DND-41 (cell line): ENCODE measurements at regions not wholly inside any gene's neighbourhood (a gene's known extent, or its start where the extent isn't known, plus 50 kb on each side); places are given as distances from the start of the nearest gene placed in this dataset.

Source experiments
- ATAC-seq: fragments of 200-7000 bp; cut with Tn5 transposase; 3 replicates; pipeline ENCODE4 v1.9.1; 2021; ENCODE audit warnings: low read depth; ENCODE audit not compliant: insufficient read depth
- DNase-seq: peaks from one replicate; pipeline ENCODE4 v3.0.0-alpha.2; 2020
- H2AFZ ChIP-seq: 2 replicates; pipeline ENCODE4 v1.6.0; 2012; ENCODE audit warnings: low read depth, low read length
- H3K27ac ChIP-seq: 2 replicates; pipeline ENCODE4 v1.5.1; 2012; ENCODE audit warnings: low read length, inconsistent platforms
- H3K27me3 ChIP-seq: fragments of 200-600 bp; sonication (generic); 2 replicates; pipeline ENCODE4 v1.6.0; 2012; ENCODE audit warnings: low read length, mild to moderate bottlenecking, inconsistent platforms; ENCODE audit not compliant: insufficient read depth, poor library complexity
- H3K36me3 ChIP-seq: 2 replicates; pipeline ENCODE4 v1.5.1; 2012; ENCODE audit warnings: low read length, inconsistent platforms; ENCODE audit not compliant: insufficient read depth
- H3K4me1 ChIP-seq: 2 replicates; pipeline ENCODE4 v1.5.1; 2012; ENCODE audit warnings: mild to moderate bottlenecking, low read length; ENCODE audit not compliant: insufficient read depth
- H3K4me2 ChIP-seq: 2 replicates; pipeline ENCODE4 v1.6.0; 2012; ENCODE audit warnings: mild to moderate bottlenecking, moderate library complexity, low read length, inconsistent platforms; ENCODE audit not compliant: insufficient read depth
- H3K4me3 ChIP-seq, 2 experiments: fragments of 200-600 bp in 1 of 2; shearing (Covaris generic) in 1 of 2; 2 replicates each; pipeline ENCODE4 v1.5.1; 2012 to 2016; ENCODE audit warnings: inconsistent platforms in 2 of 2, low read length in 2 of 2, mild to moderate bottlenecking in 2 of 2, low read depth in 1 of 2, moderate library complexity in 1 of 2
- H3K79me2 ChIP-seq: 2 replicates; pipeline ENCODE4 v1.6.0; 2012; ENCODE audit warnings: low read length, inconsistent platforms; ENCODE audit not compliant: insufficient read depth
- H3K9ac ChIP-seq: 2 replicates; pipeline ENCODE4 v1.6.0; 2012; ENCODE audit warnings: low read depth, mild to moderate bottlenecking, inconsistent platforms, low read length, moderate library complexity
- H3K9me3 ChIP-seq: 2 replicates; pipeline ENCODE4 v1.5.1; 2012; ENCODE audit warnings: low read length, moderate library complexity, mild to moderate bottlenecking, inconsistent platforms; ENCODE audit not compliant: insufficient read depth, severe bottlenecking
- H4K20me1 ChIP-seq: 2 replicates; pipeline ENCODE4 v1.6.0; 2012; ENCODE audit warnings: low read length; ENCODE audit not compliant: insufficient read depth
- EZH2 ChIP-seq: IDR thresholded peaks from 3 replicates; pipeline ENCODE4 v1.6.1; 2012; ENCODE audit warnings: borderline replicate concordance, low read depth, mild to moderate bottlenecking, moderate library complexity, low read length, inconsistent platforms; ENCODE audit not compliant: severe bottlenecking
- TF ChIP-seq, protein P1 (sequence below): IDR thresholded peaks from 2 replicates; pipeline ENCODE4 v1.5.1; 2012; ENCODE audit warnings: borderline replicate concordance, low read length, moderate library complexity, mild to moderate bottlenecking; ENCODE audit not compliant: poor library complexity, severe bottlenecking; ENCODE audit errors: extremely low read depth

DNA sequence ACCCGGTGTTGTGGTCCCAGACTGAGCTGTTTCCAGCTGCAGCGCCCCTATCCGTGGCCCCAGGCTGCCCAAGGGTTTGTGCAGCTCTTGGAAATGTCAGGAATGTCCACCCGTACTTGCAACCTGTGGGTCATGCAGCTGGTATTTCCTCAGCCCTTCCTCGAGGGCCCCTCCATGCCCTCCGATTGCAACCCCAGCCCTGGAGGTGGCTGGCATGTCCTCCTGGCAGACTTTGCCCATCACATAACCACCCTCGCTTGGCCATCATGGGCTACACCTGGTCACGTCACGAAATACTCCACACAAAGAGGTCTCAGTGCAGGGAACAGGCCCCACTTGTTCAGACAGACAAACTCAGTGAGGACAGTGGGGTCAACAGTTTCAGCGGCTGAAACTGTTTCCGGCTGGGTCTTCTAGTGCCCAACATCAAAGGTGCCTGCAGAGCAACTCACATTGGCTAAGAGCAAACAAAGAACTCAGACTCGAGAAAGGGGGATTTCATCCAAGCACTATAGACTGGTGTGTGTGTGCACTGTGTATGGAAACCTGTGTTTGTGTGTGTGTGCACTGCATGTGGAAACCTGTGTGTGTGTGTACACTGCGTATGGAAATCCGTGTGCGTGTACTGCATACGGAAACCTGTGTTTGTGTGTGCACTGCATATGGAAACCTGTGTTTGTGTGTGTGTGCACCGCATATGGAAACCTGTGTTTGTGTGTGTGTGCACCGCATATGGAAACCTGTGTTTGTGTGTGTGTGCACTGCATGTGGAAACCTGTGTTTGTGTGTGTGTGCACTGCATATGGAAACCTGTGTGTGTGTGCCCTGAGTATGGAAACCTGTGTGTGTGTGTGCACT, 72.8 kb upstream of the CCND1 start:
- Histone ChIP-seq H3K4me2 (no peak overlapping the region), H4K20me1 (no peaks in the 10 kb centered on the region), H3K36me3 (no peaks in the 10 kb centered on the region), H3K9me3 (no peaks in the 10 kb centered on the region), H3K9ac (no peak overlapping the region), H3K79me2 (no peaks in the 10 kb centered on the region), H3K4me1 (no peaks in the 10 kb centered on the region), H3K4me3 (no peak overlapping the region), H3K27ac (no peak overlapping the region), H3K27me3 (peaks cover 5% of the 10 kb centered on the region), H2AFZ (no peak overlapping the region)
- DNase-seq, result no peak
- TF ChIP-seq EZH2, result no peak
- TF ChIP-seq, protein P1, sequence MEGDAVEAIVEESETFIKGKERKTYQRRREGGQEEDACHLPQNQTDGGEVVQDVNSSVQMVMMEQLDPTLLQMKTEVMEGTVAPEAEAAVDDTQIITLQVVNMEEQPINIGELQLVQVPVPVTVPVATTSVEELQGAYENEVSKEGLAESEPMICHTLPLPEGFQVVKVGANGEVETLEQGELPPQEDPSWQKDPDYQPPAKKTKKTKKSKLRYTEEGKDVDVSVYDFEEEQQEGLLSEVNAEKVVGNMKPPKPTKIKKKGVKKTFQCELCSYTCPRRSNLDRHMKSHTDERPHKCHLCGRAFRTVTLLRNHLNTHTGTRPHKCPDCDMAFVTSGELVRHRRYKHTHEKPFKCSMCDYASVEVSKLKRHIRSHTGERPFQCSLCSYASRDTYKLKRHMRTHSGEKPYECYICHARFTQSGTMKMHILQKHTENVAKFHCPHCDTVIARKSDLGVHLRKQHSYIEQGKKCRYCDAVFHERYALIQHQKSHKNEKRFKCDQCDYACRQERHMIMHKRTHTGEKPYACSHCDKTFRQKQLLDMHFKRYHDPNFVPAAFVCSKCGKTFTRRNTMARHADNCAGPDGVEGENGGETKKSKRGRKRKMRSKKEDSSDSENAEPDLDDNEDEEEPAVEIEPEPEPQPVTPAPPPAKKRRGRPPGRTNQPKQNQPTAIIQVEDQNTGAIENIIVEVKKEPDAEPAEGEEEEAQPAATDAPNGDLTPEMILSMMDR, result no peak
- ATAC-seq, result no peak

- Histone ChIP-seq H2AFZ (no peak overlapping the region), H3K36me3 (no peaks in the 10 kb centered on the region), H3K4me3 (no peak overlapping the region), H3K4me1 (no peaks in the 10 kb centered on the region), H3K9me3 (no peaks in the 10 kb centered on the region), H3K79me2 (no peaks in the 10 kb centered on the region), H3K9ac (no peak overlapping the region), H3K4me2 (no peak overlapping the region), H3K27me3 (peaks cover 6% of the 10 kb centered on the region), H3K27ac (no peak overlapping the region), H4K20me1 (no peaks in the 10 kb centered on the region)
- ATAC-seq (no peak), DNase-seq (no peak)
- TF ChIP-seq EZH2, result no peak
- TF ChIP-seq, protein P1, result no peak
Observed at GRCh38 chr11:69568809-69569097, 72.2 kb upstream of the CCND1 start.

GRCh38 chr11:69569306-69570200, 71.4 kb upstream of the CCND1 start:
- Histone ChIP-seq H3K4me3 (no peak overlapping the region), H3K4me2 (no peak overlapping the region), H3K27ac (no peak overlapping the region), H3K9ac (no peak overlapping the region), H3K79me2 (no peaks in the 10 kb centered on the region), H3K36me3 (no peaks in the 10 kb centered on the region), H3K4me1 (no peaks in the 10 kb centered on the region), H2AFZ (no peak overlapping the region), H3K9me3 (no peaks in the 10 kb centered on the region), H4K20me1 (no peaks in the 10 kb centered on the region), H3K27me3 (peaks cover 6% of the 10 kb centered on the region)
- TF ChIP-seq, protein P1, result no peak
- no peak for TF ChIP-seq EZH2
- no peak for ATAC-seq
- DNase-seq, result no peak
